H1 (cell line): ENCODE measurements at regions not wholly inside any gene's neighbourhood (a gene's known extent, or its start where the extent isn't known, plus 50 kb on each side); places are given as distances from the start of the nearest gene placed in this dataset.

ENCODE experiments used
- BCL11A ChIP-seq, 2 experiments: IDR thresholded peaks; one replicate each; pipeline ENCODE4 v1.6.1; 2011; ENCODE audit warnings: low read depth in 2 of 2, low read length in 2 of 2, mild to moderate bottlenecking in 2 of 2
- GTF2F1 ChIP-seq: IDR thresholded peaks from 2 replicates; pipeline ENCODE4 v1.6.1; 2012; ENCODE audit warnings: low read depth, low read length, improper control_type of control experiment, borderline replicate concordance
- SIX5 ChIP-seq: IDR thresholded peaks from 2 replicates; pipeline ENCODE4 v1.6.1; 2011; ENCODE audit warnings: mild to moderate bottlenecking, low read depth, low read length

- TF ChIP-seq SIX5: peak; percentile 44
- TF ChIP-seq GTF2F1: no peak
- no peak for TF ChIP-seq BCL11A (IDR thresholded peaks at IDR 0.05; ENCODE audit: low read depth in 2 of 2, low read length in 2 of 2)
Observed at GRCh38 chr20:48098099-48098498, 312.8 kb upstream of the SULF2 start (continued).
